ENCODE measurements at regions not wholly inside any gene's neighbourhood (a gene's known extent, or its start where the extent isn't known, plus 50 kb on each side); places are given as distances from the start of the nearest gene placed in this dataset.

DNA sequence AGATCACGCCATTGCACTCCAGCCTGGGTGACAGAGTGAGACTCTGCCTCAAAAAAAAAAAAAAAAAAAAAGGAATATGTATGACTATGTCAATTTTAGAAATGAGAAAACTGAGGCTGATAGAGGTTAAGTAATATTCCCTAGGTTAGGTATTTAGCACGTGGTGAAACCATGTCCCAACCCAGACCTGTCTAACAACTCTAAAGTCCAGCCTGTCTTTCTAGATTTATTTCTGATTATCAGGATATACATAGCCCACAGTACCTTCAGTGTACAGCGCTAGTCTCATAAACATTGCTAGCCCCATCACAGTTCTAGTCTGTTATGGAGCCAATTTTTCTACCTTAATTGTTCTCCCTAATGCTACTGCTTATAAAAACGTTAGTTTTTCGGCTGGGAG lies 88.4 kb upstream of the RAP2B start:
- no peak overlapping the region for H3K4me2 ChIP-seq (ENCODE audit: low read length)
- no peak overlapping the region for H3K4me3 ChIP-seq (ENCODE audit: low read length)
- no peak overlapping the region for H3K27ac ChIP-seq (ENCODE audit: low read length)
- H2AFZ ChIP-seq (ENCODE audit: low read depth, low read length), result no peak overlapping the region
- H3K9me2 ChIP-seq (ENCODE audit: insufficient read depth, low read length), result no peaks in the 10 kb centered on the region
- H3K79me2 ChIP-seq (replicated peaks; ENCODE audit: insufficient read depth, low read length), result no peaks in the 10 kb centered on the region
- H3F3A ChIP-seq (ENCODE audit: insufficient read depth, low read length, poor library complexity, severe bottlenecking), result no peaks in the 10 kb centered on the region
- no peaks in the 10 kb centered on the region for H4K20me1 ChIP-seq (ENCODE audit: insufficient read depth)
- TF ChIP-seq SMC3 (conservative IDR thresholded peaks at IDR 0.05; ENCODE audit: poor library complexity) (no peak), MXI1 (conservative IDR thresholded peaks at IDR 0.05; ENCODE audit: poor library complexity, severe bottlenecking) (no peak), POLR2AphosphoS5 (IDR thresholded peaks at IDR 0.05) (no peak), TAF1 (IDR thresholded peaks at IDR 0.05; ENCODE audit: low read depth) (no peak), EP300 (conservative IDR thresholded peaks at IDR 0.05; ENCODE audit: poor library complexity, severe bottlenecking) (no peak), EZH2 (IDR thresholded peaks at IDR 0.05; ENCODE audit: borderline replicate concordance, insufficient read depth, low read length, poor library complexity, severe bottlenecking) (no peak), REST (IDR thresholded peaks at IDR 0.05; ENCODE audit: borderline replicate concordance) (no peak), RAD21 (conservative IDR thresholded peaks at IDR 0.05) (no peak)
- TF ChIP-seq, protein P1, sequence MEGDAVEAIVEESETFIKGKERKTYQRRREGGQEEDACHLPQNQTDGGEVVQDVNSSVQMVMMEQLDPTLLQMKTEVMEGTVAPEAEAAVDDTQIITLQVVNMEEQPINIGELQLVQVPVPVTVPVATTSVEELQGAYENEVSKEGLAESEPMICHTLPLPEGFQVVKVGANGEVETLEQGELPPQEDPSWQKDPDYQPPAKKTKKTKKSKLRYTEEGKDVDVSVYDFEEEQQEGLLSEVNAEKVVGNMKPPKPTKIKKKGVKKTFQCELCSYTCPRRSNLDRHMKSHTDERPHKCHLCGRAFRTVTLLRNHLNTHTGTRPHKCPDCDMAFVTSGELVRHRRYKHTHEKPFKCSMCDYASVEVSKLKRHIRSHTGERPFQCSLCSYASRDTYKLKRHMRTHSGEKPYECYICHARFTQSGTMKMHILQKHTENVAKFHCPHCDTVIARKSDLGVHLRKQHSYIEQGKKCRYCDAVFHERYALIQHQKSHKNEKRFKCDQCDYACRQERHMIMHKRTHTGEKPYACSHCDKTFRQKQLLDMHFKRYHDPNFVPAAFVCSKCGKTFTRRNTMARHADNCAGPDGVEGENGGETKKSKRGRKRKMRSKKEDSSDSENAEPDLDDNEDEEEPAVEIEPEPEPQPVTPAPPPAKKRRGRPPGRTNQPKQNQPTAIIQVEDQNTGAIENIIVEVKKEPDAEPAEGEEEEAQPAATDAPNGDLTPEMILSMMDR (IDR thresholded peaks at IDR 0.05; ENCODE audit: poor library complexity, severe bottlenecking), result no peak
- no peak overlapping the region for H3K9ac ChIP-seq (ENCODE audit: low read length)
- no peaks in the 10 kb centered on the region for H3K27me3 ChIP-seq (ENCODE audit: insufficient read depth, low read depth, low read length)
- H3K9me3 ChIP-seq (ENCODE audit: low read length), result no peaks in the 10 kb centered on the region
- H3K36me3 ChIP-seq (ENCODE audit: insufficient read depth, low read length), result no peaks in the 10 kb centered on the region

DNA sequence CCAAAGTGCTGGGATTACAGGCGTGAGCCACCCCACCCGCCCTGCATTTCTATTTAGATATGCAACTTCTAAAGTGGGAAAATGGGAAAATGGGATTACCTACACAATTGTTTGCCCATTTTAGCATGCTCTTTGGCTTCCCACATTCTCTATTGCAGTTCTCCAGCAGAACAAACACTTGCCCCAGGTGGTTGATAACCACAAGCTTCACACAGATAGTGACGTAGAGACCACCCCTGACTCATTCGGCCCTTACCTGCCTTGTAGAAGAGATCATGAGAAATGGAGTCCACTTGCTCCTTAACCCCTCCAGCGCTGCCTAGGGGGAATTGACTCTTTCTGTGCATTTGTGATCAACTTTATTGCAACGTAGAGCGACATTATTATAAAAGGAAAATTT lies 83.2 kb upstream of the RAP2B start:
- no peaks in the 10 kb centered on the region for H3F3A ChIP-seq (ENCODE audit: insufficient read depth, low read length, poor library complexity, severe bottlenecking)
- no peak overlapping the region for H3K4me2 ChIP-seq (ENCODE audit: low read length)
- H3K9me3 ChIP-seq (ENCODE audit: low read length), result no peaks in the 10 kb centered on the region
- H3K9me2 ChIP-seq (ENCODE audit: insufficient read depth, low read length), result no peaks in the 10 kb centered on the region
- H3K27me3 ChIP-seq (ENCODE audit: insufficient read depth, low read depth, low read length), result no peaks in the 10 kb centered on the region
- TF ChIP-seq, protein P1 (IDR thresholded peaks at IDR 0.05; ENCODE audit: poor library complexity, severe bottlenecking), result no peak
- TF ChIP-seq EP300 (conservative IDR thresholded peaks at IDR 0.05; ENCODE audit: poor library complexity, severe bottlenecking) (no peak), TAF1 (IDR thresholded peaks at IDR 0.05; ENCODE audit: low read depth) (no peak), RAD21 (conservative IDR thresholded peaks at IDR 0.05) (no peak), REST (IDR thresholded peaks at IDR 0.05; ENCODE audit: borderline replicate concordance) (no peak), SMC3 (conservative IDR thresholded peaks at IDR 0.05; ENCODE audit: poor library complexity) (no peak), EZH2 (IDR thresholded peaks at IDR 0.05; ENCODE audit: borderline replicate concordance, insufficient read depth, low read length, poor library complexity, severe bottlenecking) (no peak), POLR2AphosphoS5 (IDR thresholded peaks at IDR 0.05) (no peak), MXI1 (conservative IDR thresholded peaks at IDR 0.05; ENCODE audit: poor library complexity, severe bottlenecking) (no peak)
- no peak overlapping the region for H2AFZ ChIP-seq (ENCODE audit: low read depth, low read length)
- H4K20me1 ChIP-seq (ENCODE audit: insufficient read depth), result no peaks in the 10 kb centered on the region
- H3K27ac ChIP-seq (ENCODE audit: low read length), result no peak overlapping the region
- H3K79me2 ChIP-seq (replicated peaks; ENCODE audit: insufficient read depth, low read length), result no peaks in the 10 kb centered on the region
- no peak overlapping the region for H3K9ac ChIP-seq (ENCODE audit: low read length)
- H3K36me3 ChIP-seq (ENCODE audit: insufficient read depth, low read length), result no peaks in the 10 kb centered on the region
- no peak overlapping the region for H3K4me3 ChIP-seq (ENCODE audit: low read length)
